GM23338 (cell line): ENCODE measurements at regions not wholly inside any gene's neighbourhood (a gene's known extent, or its start where the extent isn't known, plus 50 kb on each side); places are given as distances from the start of the nearest gene placed in this dataset.

ENCODE experiments used
- ATAC-seq: fragments of 200-7000 bp; cut with Tn5 transposase; 3 replicates; pipeline ENCODE4 v1.9.1; 2020
- DNase-seq: peaks from one replicate; pipeline ENCODE4 v3.0.0-alpha.2; 2015; ENCODE audit warnings: low spot score
- H2AFZ ChIP-seq: fragments of 200-600 bp; sonication (generic); 2 replicates; pipeline ENCODE4 v1.8.0; 2016; ENCODE audit warnings: antibody characterized with exemption, mild to moderate bottlenecking, moderate library complexity
- H3F3A ChIP-seq: fragments of 200-600 bp; sonication (generic); replicated peaks from 2 replicates; pipeline ENCODE4 v1.8.0; 2017; ENCODE audit warnings: antibody characterized with exemption, mixed run types, low read depth
- H3K27ac ChIP-seq: fragments of 200-600 bp; sonication (generic); 2 replicates; pipeline ENCODE4 v1.6.1; 2016; ENCODE audit warnings: low read depth
- H3K27me3 ChIP-seq: fragments of 200-600 bp; sonication (generic); 2 replicates; pipeline ENCODE4 v1.8.0; 2016; ENCODE audit warnings: mild to moderate bottlenecking, mixed run types, moderate library complexity; ENCODE audit not compliant: insufficient read depth
- H3K36me3 ChIP-seq: fragments of 200-600 bp; sonication (generic); 2 replicates; pipeline ENCODE4 v1.8.0; 2016; ENCODE audit warnings: mild to moderate bottlenecking; ENCODE audit not compliant: insufficient read depth
- H3K4me1 ChIP-seq: fragments of 200-600 bp; sonication (generic); 2 replicates; pipeline ENCODE4 v1.8.0; 2016; ENCODE audit warnings: mild to moderate bottlenecking, moderate library complexity; ENCODE audit not compliant: insufficient read depth
- H3K4me2 ChIP-seq: fragments of 200-600 bp; sonication (generic); 2 replicates; pipeline ENCODE4 v1.7.1; 2017; ENCODE audit warnings: mixed run types
- H3K4me3 ChIP-seq: fragments of 200-600 bp; sonication (generic); 2 replicates; pipeline ENCODE4 v1.6.1; 2016; ENCODE audit warnings: mixed run types
- H3K79me2 ChIP-seq: fragments of 200-600 bp; sonication (generic); replicated peaks from 2 replicates; pipeline ENCODE4 v1.8.0; 2017; ENCODE audit warnings: mild to moderate bottlenecking; ENCODE audit not compliant: insufficient read depth
- H3K9me2 ChIP-seq: fragments of 200-600 bp; sonication (generic); 2 replicates; pipeline ENCODE4 v1.8.0; 2017; ENCODE audit not compliant: insufficient read depth
- H4K20me1 ChIP-seq: fragments of 200-600 bp; sonication (generic); replicated peaks from 2 replicates; pipeline ENCODE4 v1.8.0; 2017; ENCODE audit warnings: mild to moderate bottlenecking; ENCODE audit not compliant: insufficient read depth
- H3K27ac Mint-ChIP-seq: 2 replicates; pipeline ENCODE4 v1.8.0; 2020; ENCODE audit warnings: inconsistent platforms, mild to moderate bottlenecking, moderate library complexity, mixed read lengths
- H3K27me3 Mint-ChIP-seq: 3 replicates; pipeline ENCODE4 v1.8.0; 2022; ENCODE audit warnings: low read depth, mild to moderate bottlenecking, moderate library complexity, mixed read lengths, inconsistent platforms; ENCODE audit not compliant: insufficient read depth, poor library complexity
- H3K36me3 Mint-ChIP-seq: 3 replicates; pipeline ENCODE4 v1.8.0; 2021; ENCODE audit warnings: low read depth, mild to moderate bottlenecking, inconsistent platforms, moderate library complexity, mixed read lengths
- H3K4me1 Mint-ChIP-seq: 3 replicates; pipeline ENCODE4 v1.8.0; 2020; ENCODE audit warnings: mild to moderate bottlenecking, inconsistent platforms, mixed read lengths
- H3K4me3 Mint-ChIP-seq: 3 replicates; pipeline ENCODE4 v1.8.0; 2021; ENCODE audit warnings: moderate library complexity, mild to moderate bottlenecking, inconsistent platforms, mixed read lengths
- H3K9me3 Mint-ChIP-seq: 3 replicates; pipeline ENCODE4 v1.8.0; 2020; ENCODE audit warnings: moderate library complexity, mild to moderate bottlenecking, inconsistent platforms, mixed read lengths
- CTCF ChIP-seq, 2 experiments: fragments of 200-600 bp in 1 of 2; sonication (generic) in 1 of 2; conservative IDR thresholded peaks; 2 replicates each; pipeline versions ENCODE4 v1.5.1 to v1.6.1; 2016 to 2017; ENCODE audit warnings: antibody characterized with exemption in 2 of 2, low read depth in 2 of 2, mild to moderate bottlenecking in 2 of 2, moderate library complexity in 1 of 2
- EZH2 ChIP-seq: fragments of 200-600 bp; sonication (generic); IDR thresholded peaks from one replicate; pipeline ENCODE4 v1.8.0; 2017; ENCODE audit warnings: antibody characterized with exemption, mild to moderate bottlenecking, low read depth; ENCODE audit not compliant: unreplicated experiment
- EZH2phosphoT487 ChIP-seq: fragments of 200-600 bp; sonication (generic); IDR thresholded peaks from one replicate; pipeline ENCODE4 v1.8.1; 2018; ENCODE audit warnings: antibody characterized with exemption; ENCODE audit not compliant: unreplicated experiment
- STAT1 ChIP-seq: IDR thresholded peaks from one replicate; pipeline ENCODE4 v1.6.1; 2016; ENCODE audit warnings: antibody characterized with exemption; ENCODE audit not compliant: unreplicated experiment
- ZNF462 ChIP-seq: fragments of 250-450 bp; sonication (Bioruptor Pico); IDR thresholded peaks from 2 replicates; pipeline ENCODE4 v1.5.0; 2020; ENCODE audit warnings: mild to moderate bottlenecking, moderate library complexity

GRCh38 chr6:22024973-22025467, 271.8 kb downstream of the PRL start:
- H3K9me3 Mint-ChIP-seq, result peaks cover 9% of the 10 kb centered on the region; the same call in 1 of the 3 replicates
- H3K36me3 ChIP-seq, result 0 out of 2 replicates have a peak, but pooled peaks cover 3% of the 10 kb centered on the region
- 0 out of 2 replicates have a peak, but pooled peaks cover 3% of the 10 kb centered on the region for H3F3A ChIP-seq
- no peak overlapping the region for H3K4me3 ChIP-seq
- no peaks in the 10 kb centered on the region for H3K9me2 ChIP-seq
- no peaks in the 10 kb centered on the region for H3K27me3 ChIP-seq
- ATAC-seq (no peak; the same call in 1 of the 3 replicates), DNase-seq (no peak)
- H3K36me3 Mint-ChIP-seq, result peaks cover 6% of the 10 kb centered on the region; the same call in 2 of the 3 replicates
- H3K27ac ChIP-seq, result peak overlapping the region; percentile 96
- H4K20me1 ChIP-seq, result no peaks in the 10 kb centered on the region
- H3K4me1 ChIP-seq, result peaks cover 30% of the 10 kb centered on the region
- peaks cover 3% of the 10 kb centered on the region; the same call in 1 of the 2 replicates for H3K79me2 ChIP-seq
- peaks cover 11% of the 10 kb centered on the region for H3K27me3 Mint-ChIP-seq
- no peak for TF ChIP-seq STAT1
- no peak for TF ChIP-seq CTCF (conservative IDR thresholded peaks at IDR 0.05; ENCODE audit: low read depth in 2 of 2)
- no peak for TF ChIP-seq EZH2
- TF ChIP-seq EZH2phosphoT487, result no peak
- peak overlapping the region; percentile 55 for H3K4me3 Mint-ChIP-seq
- peak overlapping the region; percentile 49; the same call in 1 of the 2 replicates for H3K4me2 ChIP-seq
- no peak overlapping the region for H2AFZ ChIP-seq
- peak overlapping the region; percentile 98 for H3K27ac Mint-ChIP-seq
- peaks cover 32% of the 10 kb centered on the region for H3K4me1 Mint-ChIP-seq

- H3K4me3 ChIP-seq, result no peak overlapping the region
- H3K4me1 ChIP-seq, result peaks cover 30% of the 10 kb centered on the region
- H3K36me3 ChIP-seq, result 0 out of 2 replicates have a peak, but pooled peaks cover 3% of the 10 kb centered on the region
- Mint-ChIP-seq H3K4me1 (peaks cover 32% of the 10 kb centered on the region), H3K4me3 (peak overlapping the region; percentile 55), H3K27ac (peak overlapping the region; percentile 98), H3K36me3 (peaks cover 6% of the 10 kb centered on the region; the same call in 2 of the 3 replicates), H3K27me3 (peaks cover 11% of the 10 kb centered on the region), H3K9me3 (peaks cover 9% of the 10 kb centered on the region; the same call in 1 of the 3 replicates)
- TF ChIP-seq STAT1 (no peak), ZNF462 (CRISPR knock-in tag) (peak; percentile 88)
- H3K79me2 ChIP-seq, result peaks cover 3% of the 10 kb centered on the region; the same call in 1 of the 2 replicates
- H3K27me3 ChIP-seq, result no peaks in the 10 kb centered on the region
- H3F3A ChIP-seq, result 0 out of 2 replicates have a peak, but pooled peaks cover 3% of the 10 kb centered on the region
- DNase-seq (peak; percentile 80), ATAC-seq (peak; percentile 90)
- H3K4me2 ChIP-seq, result peak overlapping the region; percentile 49; the same call in 1 of the 2 replicates
- no peaks in the 10 kb centered on the region for H3K9me2 ChIP-seq
- H4K20me1 ChIP-seq, result no peaks in the 10 kb centered on the region
- peak overlapping the region; percentile 96 for H3K27ac ChIP-seq
- H2AFZ ChIP-seq, result no peak overlapping the region
Measured at GRCh38 chr6:22025468-22026163, 271.2 kb downstream of the PRL start.
